ENCODE measurements at regions not wholly inside any gene's neighbourhood (a gene's known extent, or its start where the extent isn't known, plus 50 kb on each side); places are given as distances from the start of the nearest gene placed in this dataset.
"Not testable (repeated sequence)": the region's sequence is repeated elsewhere in the genome, so short reads cannot be mapped to it uniquely, and the experiment has no call there.

DNA sequence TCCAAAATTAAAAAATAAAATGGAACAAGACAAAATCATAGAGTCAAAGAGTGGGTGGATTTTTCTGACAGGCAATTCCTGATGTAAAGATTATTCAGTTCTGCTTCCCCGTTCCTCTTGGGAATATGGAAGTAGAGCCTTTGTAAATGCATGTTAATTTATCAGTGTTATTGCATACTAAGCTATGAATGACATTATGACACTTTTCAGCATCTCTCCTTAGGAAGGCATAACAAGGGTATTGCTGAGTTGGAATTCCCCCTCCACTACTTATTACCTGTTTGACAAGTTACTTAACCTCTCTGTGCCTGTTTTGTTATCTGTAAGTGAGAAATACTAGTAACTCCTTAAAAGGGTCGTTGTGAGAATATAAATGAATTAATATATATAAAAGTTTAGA, 640.4 kb downstream of the LMO4 start:
- FAIRE-seq (no peak), DNase-seq (ENCODE audit: insufficient read length, low spot score) (no peak)

DNA sequence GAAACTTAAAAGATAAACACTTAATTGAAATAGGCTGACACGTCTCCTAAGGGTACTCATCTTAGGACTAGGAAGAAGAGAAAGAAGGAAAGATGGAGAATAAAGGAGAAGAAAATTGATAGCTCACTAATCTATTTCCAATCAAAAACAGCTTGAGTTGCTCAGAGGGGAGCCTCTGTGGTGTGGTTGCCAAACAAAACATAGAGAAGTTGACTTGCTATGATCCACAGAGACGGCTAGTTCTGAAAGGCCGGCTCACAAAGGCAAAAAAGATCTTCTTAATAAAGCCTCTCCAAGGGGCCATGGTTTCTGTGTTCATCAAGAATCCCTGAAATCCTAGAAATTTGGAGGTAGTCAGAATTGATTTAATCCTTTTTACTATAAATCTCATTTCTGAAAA, 644.1 kb downstream of the LMO4 start:
- no peak for DNase-seq (ENCODE audit: insufficient read length, low spot score)
- FAIRE-seq = no peak

DNA sequence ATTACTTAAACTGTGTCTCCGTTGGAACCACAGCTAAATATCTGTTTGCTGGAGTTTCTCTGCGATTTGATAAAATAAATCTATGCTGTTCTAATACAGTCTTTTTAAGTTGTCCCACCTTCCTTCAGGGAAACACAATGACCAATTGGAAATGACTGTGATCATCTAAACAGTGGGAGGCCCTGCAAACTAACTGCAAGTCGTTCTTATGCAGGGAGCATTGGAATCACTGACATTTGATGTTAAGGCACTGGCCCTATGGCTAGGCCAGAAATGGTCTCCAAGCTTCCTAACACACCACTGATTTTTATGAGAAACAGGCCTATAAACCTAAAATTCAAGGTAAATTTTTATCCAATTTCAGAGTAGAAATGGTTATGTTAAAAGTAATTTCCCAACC, 645.2 kb downstream of the LMO4 start:
- FAIRE-seq (no peak), DNase-seq (ENCODE audit: insufficient read length, low spot score) (no peak)

DNA sequence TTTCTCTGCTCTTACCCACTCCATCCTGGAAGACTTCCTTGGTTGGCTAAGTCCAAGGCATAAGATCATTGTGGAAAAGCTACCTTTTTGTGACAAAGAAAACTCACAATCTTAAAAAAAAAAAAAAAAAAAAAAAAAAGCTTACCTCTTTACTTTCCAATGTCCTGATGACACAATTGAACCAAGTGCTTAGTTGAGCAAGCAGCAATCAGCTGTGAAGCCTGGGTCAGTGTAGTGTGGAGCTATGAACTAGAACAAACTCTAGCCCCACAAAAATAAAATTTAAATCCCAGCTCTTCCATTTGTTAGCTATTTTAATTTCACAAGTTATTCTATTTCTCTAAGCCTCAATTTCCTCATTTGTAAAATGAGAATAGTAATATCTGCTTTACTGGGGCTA, 647.6 kb downstream of the LMO4 start:
- FAIRE-seq = no peak

DNA sequence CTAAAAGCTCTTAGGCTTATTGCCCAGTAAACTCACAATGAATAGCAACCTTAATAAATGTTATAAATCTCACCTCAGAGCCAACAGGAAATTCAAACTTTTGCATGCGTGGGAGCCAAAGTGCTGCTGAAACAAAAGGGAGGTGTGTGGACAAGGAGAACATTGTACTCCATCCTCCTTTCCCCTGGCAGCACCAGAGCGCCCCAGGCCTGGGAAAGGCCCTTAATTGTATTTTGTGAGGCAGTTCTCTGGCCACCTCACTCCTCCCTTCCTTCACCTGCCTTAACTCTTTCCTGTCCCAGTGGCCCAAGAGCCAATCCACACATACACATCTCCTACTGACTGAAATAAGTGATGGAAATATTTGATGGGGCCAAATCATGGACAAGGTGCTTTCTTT, 648.5 kb downstream of the LMO4 start:
- FAIRE-seq = no peak

More for the DNA sequence above, 647.6 kb downstream of the LMO4 start:
- DNase-seq (ENCODE audit: insufficient read length, low spot score) = no peak

DNA sequence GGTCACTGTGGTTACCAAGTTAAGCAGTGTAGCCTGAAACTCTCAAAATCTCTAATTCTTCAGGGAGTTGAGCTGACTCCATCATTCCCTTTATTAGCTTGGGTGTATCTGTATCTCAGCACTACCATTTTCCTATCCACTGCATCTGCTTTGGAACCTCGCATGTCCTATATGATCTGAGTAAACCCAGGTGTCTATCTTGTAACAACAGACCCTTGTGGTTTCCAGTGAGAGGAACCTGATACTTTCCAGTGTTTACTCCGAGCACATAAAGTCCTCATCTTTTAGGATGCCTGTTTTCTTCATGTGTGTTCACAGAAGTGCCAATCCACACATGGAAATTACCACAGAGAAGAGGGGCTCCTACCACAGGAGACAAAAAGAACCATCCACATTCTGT, 650.4 kb downstream of the LMO4 start:
- no peak for DNase-seq (ENCODE audit: insufficient read length, low spot score)
- no peak for FAIRE-seq

More for the DNA sequence above, 648.5 kb downstream of the LMO4 start:
- no peak for DNase-seq (ENCODE audit: insufficient read length, low spot score)

DNA sequence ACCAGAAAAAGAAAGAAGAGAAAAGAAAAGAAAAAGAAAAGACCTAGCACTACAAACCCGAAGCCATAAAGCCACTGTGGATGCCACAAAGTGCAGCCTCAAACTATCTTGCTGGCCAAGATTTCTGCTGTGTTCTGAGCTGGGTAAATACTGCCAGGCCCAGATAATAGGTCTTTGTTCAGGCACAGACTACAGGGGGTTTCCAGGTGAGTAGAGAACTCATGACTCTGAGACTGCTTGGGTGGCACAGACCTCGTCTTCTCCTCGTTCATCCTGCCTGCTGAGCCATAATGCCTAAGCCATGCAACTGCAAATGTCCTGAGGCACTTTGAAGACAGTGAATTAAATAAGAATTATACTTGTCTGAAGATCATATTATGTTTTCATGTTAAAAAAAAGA, 651.8 kb downstream of the LMO4 start:
- no peak for FAIRE-seq
- DNase-seq (ENCODE audit: insufficient read length, low spot score) = no peak

DNA sequence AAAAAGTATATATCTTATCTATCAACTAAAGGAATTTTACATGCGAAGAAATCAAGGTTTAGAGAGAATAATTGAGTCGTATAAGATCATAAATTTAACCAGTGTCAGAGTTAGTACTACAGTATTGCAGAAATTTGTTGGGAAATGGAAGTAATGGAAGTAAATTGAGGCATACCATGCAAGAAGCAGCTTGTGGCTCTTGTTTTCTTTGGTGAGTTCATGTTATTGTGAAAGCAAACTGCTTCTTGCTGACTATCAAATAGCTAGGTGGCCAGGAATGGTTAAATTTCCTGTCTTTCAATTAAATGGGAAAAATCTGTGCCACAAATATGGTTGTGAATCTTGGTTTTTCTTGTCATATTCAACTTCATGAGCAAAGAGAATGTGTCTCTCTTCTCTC, 652.7 kb downstream of the LMO4 start:
- FAIRE-seq (no peak), DNase-seq (ENCODE audit: insufficient read length, low spot score) (no peak)

DNA sequence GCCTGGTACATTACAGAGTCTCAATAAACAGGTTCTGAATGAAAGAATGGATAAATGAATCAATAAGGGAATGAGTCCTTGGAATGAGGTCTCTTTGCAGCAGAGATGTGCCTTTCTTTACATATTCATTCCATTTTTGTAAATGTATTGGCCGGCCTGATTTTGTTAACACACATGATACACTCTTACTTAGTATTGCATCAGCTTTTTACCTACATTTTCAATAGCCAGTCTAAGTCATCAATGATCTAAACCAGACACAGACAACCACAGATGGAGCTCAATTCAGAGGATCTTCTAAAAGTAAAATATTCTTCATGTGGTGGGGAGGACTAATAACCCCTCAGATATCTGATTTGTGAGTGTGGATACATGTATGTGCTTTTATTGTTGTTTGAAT, 653.1 kb downstream of the LMO4 start:
- DNase-seq (ENCODE audit: insufficient read length, low spot score) (no peak), FAIRE-seq (no peak)

DNA sequence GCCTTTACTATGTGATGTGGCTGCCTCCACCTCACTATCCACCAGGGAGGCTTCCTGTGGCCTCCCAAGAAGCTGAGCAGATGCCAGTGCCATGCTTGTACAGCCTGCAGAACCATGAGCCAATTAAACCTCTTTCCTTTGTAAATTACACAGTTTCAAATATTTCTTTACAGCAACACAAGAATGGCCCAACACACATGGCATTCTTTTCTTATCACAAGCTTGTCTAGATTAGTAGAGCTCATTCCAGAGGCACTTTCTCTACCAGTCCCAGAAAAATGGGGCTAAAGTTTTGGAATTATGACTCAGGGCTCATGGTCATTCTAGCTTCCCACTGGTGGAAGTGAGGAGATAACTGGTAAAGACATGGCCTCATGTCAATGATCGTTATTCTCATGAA, 655.2 kb downstream of the LMO4 start:
- DNase-seq (ENCODE audit: insufficient read length, low spot score) = no peak

DNA sequence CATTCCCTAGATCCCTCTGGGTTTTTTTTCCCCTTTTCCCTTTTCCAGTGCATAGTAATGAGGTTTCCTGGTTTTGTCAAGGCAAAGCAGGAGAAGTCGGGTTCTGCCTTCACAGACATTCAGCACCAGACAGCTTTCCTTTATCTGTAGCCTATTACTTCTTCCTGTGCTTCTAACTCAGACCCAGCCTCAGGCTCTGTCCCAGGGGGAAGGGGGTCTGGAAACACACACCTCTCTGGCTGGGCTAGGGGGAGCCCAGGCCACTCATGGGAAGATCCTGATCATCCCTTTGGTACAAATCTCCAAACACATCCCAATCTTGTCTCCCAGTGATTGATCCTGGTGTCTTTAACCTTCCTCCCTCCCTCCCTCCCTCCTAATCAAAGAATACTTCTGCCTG, 656.4 kb downstream of the LMO4 start:
- no peak for FAIRE-seq

More for the DNA sequence above, 655.2 kb downstream of the LMO4 start:
- no peak for FAIRE-seq

DNA sequence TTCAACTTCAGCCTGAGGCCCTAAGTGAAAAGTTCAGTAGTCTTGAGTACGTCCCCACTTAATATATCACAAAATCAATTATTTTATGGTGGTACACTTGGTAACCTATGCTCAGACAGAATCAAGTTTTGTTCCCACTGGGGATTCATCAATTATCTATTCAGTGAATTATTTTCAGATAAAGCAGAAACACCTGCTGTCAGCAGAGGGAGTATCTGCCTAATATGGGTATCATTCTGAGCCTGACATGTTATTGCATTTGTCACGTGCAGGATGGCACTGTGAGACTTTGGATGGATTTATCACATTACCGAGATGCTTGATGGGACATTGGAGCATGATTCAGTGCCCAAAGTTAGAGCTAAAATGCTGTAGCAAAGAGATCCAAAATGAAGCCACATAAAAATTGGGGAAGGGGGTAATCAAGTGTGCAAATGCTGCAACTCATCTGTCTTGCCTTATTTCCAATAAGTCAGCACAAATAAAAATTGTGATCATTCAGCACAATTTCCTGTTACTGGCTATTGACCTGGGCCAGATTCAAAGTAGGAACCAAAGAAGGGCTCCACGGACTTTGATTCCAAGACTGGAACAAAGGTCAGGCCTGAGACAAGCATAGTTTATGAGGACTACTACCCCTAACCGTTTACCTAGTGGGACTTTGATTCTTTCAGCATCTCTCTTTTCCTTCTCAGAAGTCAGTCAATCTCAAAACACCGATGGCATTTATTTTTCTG, 657.6 kb downstream of the LMO4 start:
- FAIRE-seq (no peak), DNase-seq (ENCODE audit: insufficient read length, low spot score) (no peak)

More for the DNA sequence above, 656.4 kb downstream of the LMO4 start:
- no peak for DNase-seq (ENCODE audit: insufficient read length, low spot score)

DNA sequence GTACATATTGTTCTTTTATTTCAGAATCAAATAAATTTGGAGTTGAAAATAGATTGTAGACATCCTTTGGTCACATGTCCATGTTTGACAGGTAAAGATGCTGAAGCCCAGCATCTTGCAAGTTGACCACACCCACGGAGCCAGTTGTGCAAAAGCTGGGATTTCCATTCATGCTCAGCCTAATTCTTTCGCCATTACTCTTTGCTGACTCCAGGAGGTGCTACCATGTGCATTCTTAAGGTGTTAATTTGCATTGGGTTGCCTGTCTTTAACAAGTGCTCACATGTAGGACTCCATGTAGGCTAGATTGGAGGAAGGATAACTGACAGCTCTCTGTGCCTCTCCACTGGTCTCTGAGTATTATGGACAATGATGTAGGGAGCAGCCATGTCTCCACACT, 660.7 kb downstream of the LMO4 start:
- no peak for FAIRE-seq
- DNase-seq (ENCODE audit: insufficient read length, low spot score) = no peak

DNA sequence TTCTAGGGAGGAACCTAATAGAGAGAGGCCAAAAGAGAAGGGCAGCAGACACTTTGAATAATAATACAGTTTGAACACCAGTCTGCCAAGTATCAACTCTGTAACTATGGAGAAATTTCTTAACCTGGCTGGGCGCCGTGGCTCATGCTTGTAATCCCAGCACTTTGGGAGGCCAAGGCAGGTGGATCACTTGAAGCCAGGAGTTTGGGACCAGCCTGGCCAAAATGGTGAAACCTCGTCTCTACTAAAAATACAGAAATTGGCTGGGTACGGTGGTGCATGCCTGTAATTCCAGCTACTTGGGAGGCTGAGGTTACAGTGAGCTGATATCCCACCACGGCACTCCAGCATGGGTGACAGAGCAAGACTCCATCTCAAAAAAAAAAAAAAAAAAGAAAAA, 663.9 kb downstream of the LMO4 start:
- not testable (repeated sequence) for DNase-seq (ENCODE audit: insufficient read length, low spot score); FAIRE-seq

DNA sequence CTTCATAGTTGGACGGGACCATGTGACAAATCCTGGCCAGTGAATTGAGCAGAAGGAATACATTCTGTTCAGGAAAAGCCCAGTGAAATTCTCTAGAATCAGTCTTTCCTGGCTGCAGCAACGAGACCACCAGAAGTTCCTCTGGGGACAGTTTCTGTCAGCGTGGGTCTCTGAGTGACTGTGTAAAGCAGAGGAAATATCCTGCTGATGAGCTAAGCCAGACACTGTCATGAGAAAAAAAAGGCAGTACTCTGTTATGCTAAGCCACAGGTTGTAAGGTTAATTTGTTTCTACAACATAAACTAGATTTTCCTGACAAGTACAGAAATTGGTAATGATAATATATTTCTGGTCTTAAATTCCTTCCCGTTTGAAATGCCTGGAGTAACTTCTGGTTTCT, 664.4 kb downstream of the LMO4 start:
- DNase-seq (ENCODE audit: insufficient read length, low spot score) (no peak), FAIRE-seq (no peak)

DNA sequence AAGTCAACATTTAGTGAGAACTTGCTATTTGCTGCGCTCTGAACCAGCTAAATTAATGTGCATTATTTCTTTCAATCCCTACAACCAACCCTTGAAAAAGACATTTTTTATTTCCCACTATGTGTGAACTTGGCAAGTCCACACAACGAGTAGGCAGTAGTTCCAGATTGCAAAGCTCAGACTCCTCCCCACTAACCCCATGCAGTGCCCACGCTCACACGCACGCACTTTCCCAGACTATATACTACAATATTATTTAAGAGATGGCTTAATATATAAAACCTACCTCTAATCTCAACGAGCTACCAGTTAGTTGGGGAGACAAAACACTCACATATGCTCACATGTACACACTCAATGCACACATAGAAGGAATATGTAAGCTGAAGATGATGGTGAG, 671.2 kb downstream of the LMO4 start:
- FAIRE-seq (no peak), DNase-seq (ENCODE audit: insufficient read length, low spot score) (no peak)

DNA sequence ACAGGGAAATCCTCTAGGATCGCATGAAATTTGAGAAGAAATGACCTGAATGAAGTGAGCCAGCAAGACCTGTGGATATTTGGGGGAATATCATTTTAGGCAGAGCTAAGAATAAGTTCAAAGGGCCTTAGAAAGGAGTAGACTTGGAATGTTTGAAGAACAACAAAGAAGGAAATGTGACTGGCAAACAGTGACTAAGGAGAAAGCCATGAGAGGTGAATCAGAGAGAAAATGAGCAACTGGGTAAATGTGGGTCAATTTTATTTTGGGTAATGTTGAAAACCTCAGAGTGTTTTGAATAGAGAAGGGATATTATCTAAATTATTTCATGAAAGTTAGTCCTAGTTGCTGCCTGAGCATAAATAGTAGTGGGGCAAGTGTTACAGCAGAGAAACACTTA, 672.8 kb downstream of the LMO4 start:
- FAIRE-seq (no peak), DNase-seq (ENCODE audit: insufficient read length, low spot score) (no peak)

DNA sequence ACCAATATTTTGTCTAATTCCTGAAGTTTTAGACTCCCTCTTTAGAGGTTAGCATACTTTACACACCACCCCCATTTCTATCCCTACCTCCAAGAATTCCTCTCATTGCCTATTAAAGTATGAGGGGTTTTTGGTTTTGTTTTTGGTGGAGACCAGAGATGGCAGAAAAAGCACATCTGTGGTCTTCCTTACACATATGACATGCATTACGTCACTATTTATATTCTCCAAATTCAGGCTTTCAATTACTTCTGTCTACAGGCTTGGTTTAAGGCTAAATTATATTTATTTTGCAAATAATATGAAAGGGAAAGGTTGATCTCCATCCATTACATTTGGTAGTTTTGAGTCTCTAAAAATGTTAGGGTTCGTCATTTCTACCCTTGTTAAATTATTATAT, 674.6 kb downstream of the LMO4 start:
- no peak for DNase-seq (ENCODE audit: insufficient read length, low spot score)
- no peak for FAIRE-seq

DNA sequence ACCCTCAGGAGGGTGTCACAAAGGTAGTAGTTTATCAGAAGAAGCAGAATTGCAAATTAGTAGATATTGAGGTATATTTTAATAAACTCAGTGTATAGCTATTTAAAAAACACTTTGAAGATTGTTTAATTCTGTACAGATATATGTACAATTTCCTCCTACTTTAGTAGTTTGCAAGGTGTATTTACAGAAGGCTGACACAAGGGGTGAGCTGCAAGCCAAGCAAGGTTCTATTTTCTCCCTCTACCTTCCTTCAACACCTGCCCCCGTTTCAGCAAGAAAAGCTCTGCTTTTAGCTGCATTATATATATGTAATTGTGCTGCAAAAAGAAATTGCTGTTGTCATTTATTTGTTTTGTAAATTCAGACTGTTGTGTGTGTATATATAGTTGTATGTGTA, 674.2 kb upstream of the PKN2 start:
- DNase-seq (ENCODE audit: insufficient read length, low spot score) (no peak), FAIRE-seq (no peak)

DNA sequence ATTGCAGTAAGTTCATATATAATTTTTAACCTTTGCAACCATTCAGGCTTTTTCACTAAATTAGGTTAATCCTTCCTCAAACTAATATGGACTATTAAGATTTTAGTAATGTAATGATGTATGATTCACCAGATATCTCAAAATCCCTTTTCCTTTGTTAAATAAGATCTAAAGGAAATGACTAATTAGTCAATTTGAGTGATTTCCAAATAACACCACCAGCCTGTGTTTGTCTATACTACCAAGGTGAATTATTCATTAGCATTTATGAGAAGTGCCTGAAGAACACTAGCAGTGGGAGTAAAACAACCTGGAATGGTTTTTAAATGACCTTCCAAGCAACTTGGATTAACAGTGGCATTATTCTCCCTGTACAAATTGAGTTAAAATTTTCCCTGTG, 670.6 kb upstream of the PKN2 start:
- DNase-seq (ENCODE audit: insufficient read length, low spot score) = no peak
- no peak for FAIRE-seq

DNA sequence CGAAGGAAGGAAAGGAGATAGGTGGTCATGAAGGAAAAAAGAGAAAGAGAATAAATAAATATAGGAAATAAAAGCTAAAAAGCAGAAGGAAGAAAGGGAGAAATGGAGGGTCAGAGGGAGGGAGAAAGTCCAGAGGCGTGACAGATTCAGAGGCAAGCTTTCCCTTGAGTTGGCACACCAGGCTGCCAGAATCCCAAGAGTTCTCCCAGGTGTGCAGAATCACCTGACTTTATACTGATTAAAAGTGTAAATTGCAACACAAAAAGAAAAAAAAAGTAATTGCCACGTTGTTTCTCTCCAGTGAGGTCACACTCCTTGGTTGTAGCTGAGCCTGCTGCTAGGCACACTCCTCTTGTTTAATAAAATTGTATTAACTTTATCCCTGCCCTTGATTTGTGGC, 669.9 kb upstream of the PKN2 start:
- FAIRE-seq (no peak), DNase-seq (ENCODE audit: insufficient read length, low spot score) (no peak)

DNA sequence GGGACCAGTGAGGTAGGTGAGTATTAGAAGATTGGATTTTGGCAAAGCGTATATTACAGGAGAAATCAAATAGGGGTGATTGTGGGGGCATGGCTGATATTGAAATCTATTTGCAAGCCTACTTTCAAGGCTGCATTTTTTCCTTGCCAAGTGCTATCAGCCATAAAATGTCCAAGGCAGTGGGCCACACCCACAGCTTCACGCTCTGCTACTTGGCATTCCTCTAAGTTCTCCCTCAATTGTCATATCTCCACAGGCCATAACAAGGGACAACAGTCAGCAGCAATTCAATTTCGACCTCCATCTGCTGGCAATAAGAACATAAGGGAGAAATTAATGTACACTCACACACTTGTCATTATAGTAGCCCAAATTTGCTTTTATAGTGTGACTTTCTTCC, 667.1 kb upstream of the PKN2 start:
- no peak for DNase-seq (ENCODE audit: insufficient read length, low spot score)
- FAIRE-seq = no peak

DNA sequence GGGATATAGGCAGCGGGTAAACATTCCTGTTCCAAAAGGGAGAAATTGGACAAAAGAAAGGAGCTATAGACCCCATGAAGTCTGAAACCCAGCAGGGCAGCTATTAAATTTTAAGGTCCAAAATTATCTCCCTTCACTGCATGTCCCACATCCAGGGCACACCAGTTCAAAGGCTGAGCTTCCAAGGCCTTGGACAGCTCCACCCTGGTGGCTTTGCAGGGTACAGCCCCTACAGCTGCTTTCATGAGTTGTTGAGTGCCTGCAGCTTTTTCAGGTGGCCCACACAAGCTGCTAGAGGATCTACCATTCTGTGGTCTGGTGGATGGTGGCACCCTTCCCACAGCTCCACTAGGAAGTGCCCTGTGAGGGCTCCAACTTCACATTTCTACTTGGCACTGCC, 662.5 kb upstream of the PKN2 start:
- DNase-seq (ENCODE audit: insufficient read length, low spot score) (no peak), FAIRE-seq (no peak)

All from HTR-8/SVneo (cell line).